NB4 (cell line): ENCODE measurements at regions not wholly inside any gene's neighbourhood (a gene's known extent, or its start where the extent isn't known, plus 50 kb on each side); places are given as distances from the start of the nearest gene placed in this dataset.

Experiments
- DNase-seq: peaks from one replicate; pipeline ENCODE4 v3.0.0; 2010; ENCODE audit warnings: low read depth
- H3K4me3 ChIP-seq: one replicate; pipeline ENCODE4 v1.5.1; 2011; ENCODE audit warnings: mild to moderate bottlenecking, low read depth, low read length, moderate library complexity
- MYC ChIP-seq: IDR thresholded peaks from 2 replicates; pipeline ENCODE4 v1.6.1; 2011; ENCODE audit warnings: low read depth, low read length
- POLR2A ChIP-seq: IDR thresholded peaks from 2 replicates; pipeline ENCODE4 v1.6.1; 2011; ENCODE audit warnings: mild to moderate bottlenecking; ENCODE audit not compliant: insufficient read length; ENCODE audit errors: extremely low read depth
- TF ChIP-seq, protein P1 (sequence below): IDR thresholded peaks from one replicate; pipeline ENCODE4 v1.5.1; 2012; ENCODE audit warnings: low read depth, low read length
- TF ChIP-seq, protein P2 (sequence below): IDR thresholded peaks from 2 replicates; pipeline ENCODE4 v1.6.1; 2011; ENCODE audit warnings: low read depth, low read length

DNA sequence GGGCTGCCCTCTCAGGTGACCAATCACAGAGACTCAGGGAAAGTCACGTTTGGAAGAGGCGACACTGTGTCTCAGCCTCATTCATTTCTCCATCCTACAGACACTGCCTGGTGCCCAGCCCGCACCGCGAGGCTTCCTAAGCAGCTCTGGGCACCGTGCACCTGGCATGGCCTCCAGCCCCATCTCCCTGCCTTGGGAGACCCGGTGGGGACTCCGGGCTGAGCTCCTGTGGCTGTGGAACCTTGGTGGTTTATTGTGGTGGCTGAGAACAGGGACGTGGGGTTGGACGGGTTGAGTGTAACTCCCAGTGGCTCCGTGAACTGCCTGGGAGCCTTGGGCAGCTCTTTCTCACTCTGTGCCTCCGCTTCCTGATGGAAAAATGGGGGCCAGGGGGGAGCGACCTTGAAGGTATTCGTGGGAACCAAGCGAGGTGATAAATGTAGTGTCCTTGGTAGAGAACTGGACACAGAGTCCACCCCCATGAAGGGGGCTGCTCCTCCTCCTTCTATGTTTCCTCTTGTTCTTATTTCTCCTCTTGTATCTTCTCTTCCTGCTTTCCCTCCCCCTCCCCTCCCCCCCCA, 215.4 kb downstream of the SEC14L1 start:
- no peak for DNase-seq
- no peak overlapping the region for H3K4me3 ChIP-seq
- TF ChIP-seq MYC (no peak), POLR2A (no peak)
- TF ChIP-seq, protein P1, sequence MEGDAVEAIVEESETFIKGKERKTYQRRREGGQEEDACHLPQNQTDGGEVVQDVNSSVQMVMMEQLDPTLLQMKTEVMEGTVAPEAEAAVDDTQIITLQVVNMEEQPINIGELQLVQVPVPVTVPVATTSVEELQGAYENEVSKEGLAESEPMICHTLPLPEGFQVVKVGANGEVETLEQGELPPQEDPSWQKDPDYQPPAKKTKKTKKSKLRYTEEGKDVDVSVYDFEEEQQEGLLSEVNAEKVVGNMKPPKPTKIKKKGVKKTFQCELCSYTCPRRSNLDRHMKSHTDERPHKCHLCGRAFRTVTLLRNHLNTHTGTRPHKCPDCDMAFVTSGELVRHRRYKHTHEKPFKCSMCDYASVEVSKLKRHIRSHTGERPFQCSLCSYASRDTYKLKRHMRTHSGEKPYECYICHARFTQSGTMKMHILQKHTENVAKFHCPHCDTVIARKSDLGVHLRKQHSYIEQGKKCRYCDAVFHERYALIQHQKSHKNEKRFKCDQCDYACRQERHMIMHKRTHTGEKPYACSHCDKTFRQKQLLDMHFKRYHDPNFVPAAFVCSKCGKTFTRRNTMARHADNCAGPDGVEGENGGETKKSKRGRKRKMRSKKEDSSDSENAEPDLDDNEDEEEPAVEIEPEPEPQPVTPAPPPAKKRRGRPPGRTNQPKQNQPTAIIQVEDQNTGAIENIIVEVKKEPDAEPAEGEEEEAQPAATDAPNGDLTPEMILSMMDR: no peak
- TF ChIP-seq, protein P2, sequence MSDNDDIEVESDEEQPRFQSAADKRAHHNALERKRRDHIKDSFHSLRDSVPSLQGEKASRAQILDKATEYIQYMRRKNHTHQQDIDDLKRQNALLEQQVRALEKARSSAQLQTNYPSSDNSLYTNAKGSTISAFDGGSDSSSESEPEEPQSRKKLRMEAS: no peak

DNA sequence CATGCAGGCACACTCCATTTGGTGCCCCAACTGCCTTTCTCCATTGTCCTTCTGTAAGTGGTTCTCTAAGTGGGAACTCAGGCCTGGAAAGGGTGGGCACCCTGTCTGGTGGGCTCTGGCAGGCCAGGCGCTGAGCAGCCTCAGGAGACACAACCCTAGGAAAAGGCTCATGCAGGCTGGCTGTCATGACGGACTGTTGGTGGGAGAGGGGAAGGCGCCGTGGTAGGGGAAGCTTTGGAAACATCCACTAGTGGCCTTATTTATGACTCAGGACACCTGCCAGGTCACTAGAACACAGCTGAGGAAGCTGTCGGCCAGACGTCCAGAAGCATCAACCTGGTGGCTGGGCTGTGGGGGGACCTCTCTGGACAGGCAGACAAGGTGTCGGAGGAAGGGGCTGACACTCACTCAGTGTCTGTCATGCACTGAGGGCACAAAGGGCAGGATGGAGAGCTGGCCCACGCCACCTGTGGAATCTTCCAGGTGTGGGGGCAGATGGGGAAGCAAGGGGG, 216.0 kb downstream of the SEC14L1 start:
- DNase-seq: no peak

DNA sequence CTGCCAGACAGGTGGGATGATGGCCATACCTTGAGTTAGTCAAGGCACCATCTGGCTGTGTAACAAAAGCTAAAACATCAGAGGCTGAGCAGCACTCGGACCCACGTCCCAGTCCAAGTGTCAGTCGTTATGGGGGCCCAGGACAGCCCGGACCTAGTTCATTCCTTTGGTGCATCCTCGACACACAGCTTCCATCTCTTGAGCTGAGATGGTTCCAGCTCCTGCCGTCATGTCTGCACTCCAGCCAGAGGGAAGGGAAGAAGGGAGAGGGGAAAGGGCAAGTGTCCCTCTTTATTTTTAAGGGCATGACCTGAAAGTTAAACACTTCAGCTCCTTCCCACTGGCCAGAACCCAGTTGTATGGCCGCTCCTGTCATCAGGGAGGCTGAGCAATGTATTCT, 218.0 kb downstream of the SEC14L1 start:
- TF ChIP-seq POLR2A (no peak), MYC (no peak)
- TF ChIP-seq, protein P2: no peak
- TF ChIP-seq, protein P1: no peak
- no peak for DNase-seq
- no peak overlapping the region for H3K4me3 ChIP-seq

More for the DNA sequence above, 216.0 kb downstream of the SEC14L1 start:
- no peak overlapping the region for H3K4me3 ChIP-seq
- no peak for TF ChIP-seq POLR2A
- TF ChIP-seq, protein P2: no peak
- TF ChIP-seq MYC: no peak
- TF ChIP-seq, protein P1: no peak

DNA sequence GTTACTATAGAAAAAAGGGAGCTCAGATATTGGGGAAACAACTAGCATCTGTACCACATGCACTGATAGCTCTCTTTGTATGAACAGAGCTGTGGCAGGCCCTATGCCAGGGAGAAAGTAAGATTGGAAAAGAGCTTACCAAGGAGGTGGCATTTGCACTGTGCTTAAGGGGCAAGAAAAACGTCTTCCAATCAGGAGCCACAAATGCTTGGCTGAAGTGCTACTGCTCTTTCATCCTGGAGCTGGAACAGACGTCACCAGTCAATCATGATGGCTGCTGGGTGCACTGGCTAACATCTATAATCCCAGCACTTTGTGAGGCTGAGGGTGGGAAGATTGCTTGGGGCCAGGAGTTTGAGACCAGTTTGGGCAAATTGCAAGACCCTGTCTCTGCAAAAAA, 218.5 kb downstream of the SEC14L1 start:
- no peak overlapping the region for H3K4me3 ChIP-seq
- TF ChIP-seq, protein P2: no peak
- TF ChIP-seq MYC (no peak), POLR2A (no peak)
- TF ChIP-seq, protein P1: no peak
- no peak for DNase-seq

DNA sequence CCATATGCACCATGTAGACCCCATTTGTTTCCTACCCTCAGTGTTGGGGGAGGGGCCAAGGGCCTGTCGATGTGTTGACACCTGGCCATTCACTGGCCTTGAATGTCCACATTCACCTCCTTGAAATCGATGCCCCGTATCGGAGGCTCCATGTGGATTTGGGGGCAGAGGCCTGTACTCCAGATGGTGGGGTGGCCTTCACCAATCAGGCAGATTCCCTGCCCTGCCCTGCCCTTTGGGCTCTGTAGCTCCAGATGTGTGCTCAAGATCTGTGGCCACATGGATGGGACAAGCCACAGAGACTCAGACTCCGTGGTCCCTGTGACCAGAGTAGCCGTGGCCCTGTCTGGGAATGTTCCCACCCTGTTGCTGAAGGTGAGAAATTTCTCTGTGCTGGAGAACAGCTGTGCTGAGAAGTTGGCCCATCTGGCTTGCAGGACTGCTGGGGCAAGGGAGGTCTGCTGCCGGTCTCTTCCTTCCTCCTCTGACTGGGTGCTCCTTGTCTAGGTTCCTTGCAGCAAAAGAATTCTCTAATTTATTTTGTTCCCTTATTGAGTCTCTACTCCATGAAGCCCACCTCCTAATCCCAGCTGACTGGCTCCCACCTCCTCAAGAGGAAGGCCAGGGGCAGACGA, 221.3 kb downstream of the SEC14L1 start:
- H3K4me3 ChIP-seq: no peak overlapping the region
- no peak for DNase-seq
- TF ChIP-seq POLR2A (no peak), MYC (no peak)
- TF ChIP-seq, protein P1: no peak
- TF ChIP-seq, protein P2: no peak
